Suprapubic skin (tissue), 3 donors: ENCODE measurements at regions not wholly inside any gene's neighbourhood (a gene's known extent, or its start where the extent isn't known, plus 50 kb on each side); places are given as distances from the start of the nearest gene placed in this dataset.

Source experiments
- CTCF ChIP-seq, 2 donors: fragments of 200-600 bp in 1 of 2; fragments of 450-650 bp in 1 of 2; sonication (generic) in 1 of 2; IDR thresholded peaks; one replicate each; pipeline ENCODE4 v1.5.1; 2016 to 2019; ENCODE audit warnings: antibody characterized with exemption in 2 of 2, mild to moderate bottlenecking in 1 of 2, moderate library complexity in 1 of 2
- POLR2AphosphoS5 ChIP-seq, 3 donors: sonication (generic); formaldehyde crosslinking; IDR thresholded peaks; one replicate each; pipeline ENCODE4 v1.6.1; 2017; ENCODE audit warnings: antibody characterized with exemption in 3 of 3

- no peak for TF ChIP-seq CTCF (IDR thresholded peaks at IDR 0.05)
- TF ChIP-seq POLR2AphosphoS5 (IDR thresholded peaks at IDR 0.05) = no peak
These were observed 360.0 kb downstream of the EPHA4 start for GRCh38 chr2:221212105-221212504.
